ENCODE measurements at regions not wholly inside any gene's neighbourhood (a gene's known extent, or its start where the extent isn't known, plus 50 kb on each side); places are given as distances from the start of the nearest gene placed in this dataset.

DNA sequence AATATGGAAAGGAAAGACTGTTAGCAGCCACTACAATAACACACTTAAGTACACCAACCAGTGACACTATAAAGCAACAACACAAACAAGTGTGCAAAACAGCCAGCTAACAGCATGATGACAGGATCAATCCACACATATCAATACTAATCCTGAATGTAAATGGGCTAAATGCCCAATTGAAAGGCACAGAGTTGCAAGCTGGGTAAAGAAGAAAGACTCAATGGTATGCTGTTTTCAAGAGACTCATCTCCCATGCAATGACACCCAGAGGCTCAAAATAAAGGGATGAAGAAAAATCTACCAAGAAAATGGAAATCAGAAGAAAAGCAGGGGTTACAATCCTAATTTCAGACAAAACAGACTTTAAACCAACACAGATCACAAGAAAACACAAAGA lies 94.2 kb upstream of the ENPEP start:
- peaks cover 24% of the 10 kb centered on the region for H3K9me3 Mint-ChIP-seq
- H3K36me3 Mint-ChIP-seq (ENCODE audit: low read depth), result no peaks in the 10 kb centered on the region
- H3K27me3 Mint-ChIP-seq, result no peaks in the 10 kb centered on the region

DNA sequence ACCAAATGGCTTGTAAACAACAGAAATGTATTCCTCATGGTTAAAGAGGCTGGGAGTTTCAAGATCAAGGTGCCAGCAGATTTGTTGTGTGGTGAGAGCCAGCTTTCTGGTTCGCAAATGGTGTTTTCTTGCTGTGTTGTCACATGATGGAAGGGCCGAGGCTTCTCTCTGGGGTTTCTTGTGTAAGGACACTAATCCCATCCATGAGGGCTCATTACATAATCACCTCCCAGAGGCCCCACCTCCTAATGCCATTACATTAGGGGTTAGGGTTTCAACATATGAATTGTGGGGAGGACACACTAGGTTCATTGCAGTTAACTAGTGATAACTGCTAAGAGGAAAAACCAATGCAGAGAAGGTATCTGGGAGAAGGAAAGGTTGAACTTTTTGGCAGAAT lies 103.5 kb upstream of the ENPEP start:
- H3K9me3 Mint-ChIP-seq, result no peaks in the 10 kb centered on the region
- peaks cover 9% of the 10 kb centered on the region for H3K27me3 Mint-ChIP-seq
- no peaks in the 10 kb centered on the region for H3K36me3 Mint-ChIP-seq (ENCODE audit: low read depth)
- H3K4me1 Mint-ChIP-seq (ENCODE audit: low read depth), result no peaks in the 10 kb centered on the region
- no peak overlapping the region for H3K27ac Mint-ChIP-seq
- no peak overlapping the region for H3K4me3 Mint-ChIP-seq

More for the DNA sequence above, 94.2 kb upstream of the ENPEP start:
- Mint-ChIP-seq H3K4me3 (no peak overlapping the region), H3K4me1 (ENCODE audit: low read depth) (no peaks in the 10 kb centered on the region), H3K27ac (no peak overlapping the region)

DNA sequence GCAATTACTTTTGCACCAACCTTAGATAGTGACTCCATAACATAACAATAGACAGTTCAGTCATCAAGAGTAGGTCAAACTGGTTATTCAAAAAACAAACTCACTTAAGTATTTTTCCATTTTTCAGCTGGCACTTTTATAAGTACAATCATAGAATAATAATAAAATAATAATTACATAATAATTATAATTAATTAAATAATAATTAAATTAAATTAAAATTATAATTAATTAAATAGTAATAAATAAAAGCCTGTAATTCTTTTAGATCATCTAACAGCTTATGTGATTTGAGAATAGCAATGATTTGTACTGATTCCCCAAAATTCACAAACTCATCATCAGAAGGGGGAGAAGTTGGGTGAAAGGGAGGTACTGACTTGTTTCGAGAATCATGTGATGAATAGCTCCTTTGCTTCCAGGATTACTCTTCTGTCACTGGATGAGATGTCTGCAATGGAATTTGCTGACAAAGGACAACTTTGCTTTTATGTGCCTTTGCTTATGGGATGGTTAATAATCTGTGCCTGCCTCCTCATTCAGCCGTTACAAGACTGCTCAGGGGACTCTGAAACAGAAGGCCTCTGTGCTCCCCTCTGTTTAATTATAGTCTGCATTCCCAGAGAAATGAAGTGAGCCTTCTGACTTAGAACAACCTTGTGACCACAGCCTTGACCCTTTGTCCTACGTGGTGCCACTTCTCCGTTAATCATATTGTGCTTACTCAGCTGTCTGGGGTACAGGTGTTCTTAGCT lies 104.8 kb upstream of the ENPEP start:
- H3K27me3 Mint-ChIP-seq, result peaks cover 8% of the 10 kb centered on the region
- no peak overlapping the region for H3K4me3 Mint-ChIP-seq
- no peak overlapping the region for H3K27ac Mint-ChIP-seq
- no peaks in the 10 kb centered on the region for H3K36me3 Mint-ChIP-seq (ENCODE audit: low read depth)
- no peaks in the 10 kb centered on the region for H3K9me3 Mint-ChIP-seq
- H3K4me1 Mint-ChIP-seq (ENCODE audit: low read depth), result no peaks in the 10 kb centered on the region

DNA sequence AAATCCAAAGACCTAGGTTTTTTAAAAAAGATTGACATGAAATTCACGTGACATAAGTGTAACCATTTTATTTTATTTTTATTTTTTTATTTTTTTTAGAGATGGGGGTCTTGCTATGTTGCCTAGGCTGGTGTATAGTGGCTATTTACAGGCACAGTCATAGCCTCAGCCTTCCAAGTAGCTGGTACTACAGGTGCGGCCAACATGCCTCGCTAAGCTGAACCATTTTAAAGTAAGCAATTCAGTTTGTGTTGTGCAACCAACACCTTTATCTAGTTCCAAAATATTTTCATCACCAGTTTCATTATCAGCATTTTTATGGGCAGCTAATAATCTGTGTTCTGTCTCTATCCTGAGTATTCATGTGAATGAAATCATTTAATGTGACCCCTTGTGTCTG lies 107.5 kb upstream of the ENPEP start:
- no peaks in the 10 kb centered on the region for H3K4me1 Mint-ChIP-seq (ENCODE audit: low read depth)
- no peaks in the 10 kb centered on the region for H3K9me3 Mint-ChIP-seq
- H3K4me3 Mint-ChIP-seq, result no peak overlapping the region
- no peak overlapping the region for H3K27ac Mint-ChIP-seq
- H3K36me3 Mint-ChIP-seq (ENCODE audit: low read depth), result no peaks in the 10 kb centered on the region
- H3K27me3 Mint-ChIP-seq, result peaks cover 10% of the 10 kb centered on the region

DNA sequence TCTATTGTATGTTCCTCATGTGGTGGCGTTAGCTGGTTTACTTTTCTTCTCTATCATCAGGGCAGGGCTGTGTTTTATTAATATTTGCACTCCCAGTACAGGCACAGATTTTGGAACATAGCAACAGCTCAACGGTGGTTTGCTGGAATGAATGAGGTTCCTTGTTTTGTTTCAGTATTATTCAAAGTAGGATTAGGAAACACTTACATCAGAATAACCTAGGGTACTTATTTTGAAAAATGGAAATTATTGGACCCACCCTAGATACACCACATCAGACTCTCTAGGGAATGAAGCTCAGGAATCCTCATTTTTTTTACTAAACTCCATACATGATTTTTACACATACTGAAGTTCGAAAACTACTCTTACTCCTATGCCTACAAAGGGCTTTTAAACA lies 108.8 kb upstream of the ENPEP start:
- Mint-ChIP-seq H3K4me3 (no peak overlapping the region), H3K36me3 (ENCODE audit: low read depth) (no peaks in the 10 kb centered on the region), H3K27me3 (peaks cover 4% of the 10 kb centered on the region), H3K27ac (no peak overlapping the region), H3K4me1 (ENCODE audit: low read depth) (no peaks in the 10 kb centered on the region), H3K9me3 (no peaks in the 10 kb centered on the region)

DNA sequence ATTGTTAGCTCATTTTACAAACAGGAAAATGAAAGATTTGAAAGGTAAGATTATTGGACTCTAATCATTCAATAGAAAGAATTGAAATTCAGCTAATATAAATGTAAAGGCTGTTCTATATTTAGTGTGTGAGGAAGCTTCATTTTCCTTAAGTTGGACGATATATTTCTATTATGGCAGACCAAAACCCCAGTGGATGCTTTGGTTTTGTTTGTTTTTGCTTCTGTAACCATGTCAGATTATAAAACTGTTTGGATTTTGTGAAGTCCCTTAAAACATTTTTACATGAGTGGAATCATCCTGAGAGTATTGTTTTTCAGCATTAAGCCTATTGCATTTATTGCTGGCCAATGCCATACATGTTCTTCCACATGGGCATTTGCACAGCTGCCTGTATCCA lies 110.2 kb upstream of the ENPEP start:
- Mint-ChIP-seq H3K4me1 (ENCODE audit: low read depth) (no peaks in the 10 kb centered on the region), H3K4me3 (no peak overlapping the region), H3K36me3 (ENCODE audit: low read depth) (no peaks in the 10 kb centered on the region), H3K9me3 (no peaks in the 10 kb centered on the region), H3K27me3 (peaks cover 8% of the 10 kb centered on the region), H3K27ac (no peak overlapping the region)

DNA sequence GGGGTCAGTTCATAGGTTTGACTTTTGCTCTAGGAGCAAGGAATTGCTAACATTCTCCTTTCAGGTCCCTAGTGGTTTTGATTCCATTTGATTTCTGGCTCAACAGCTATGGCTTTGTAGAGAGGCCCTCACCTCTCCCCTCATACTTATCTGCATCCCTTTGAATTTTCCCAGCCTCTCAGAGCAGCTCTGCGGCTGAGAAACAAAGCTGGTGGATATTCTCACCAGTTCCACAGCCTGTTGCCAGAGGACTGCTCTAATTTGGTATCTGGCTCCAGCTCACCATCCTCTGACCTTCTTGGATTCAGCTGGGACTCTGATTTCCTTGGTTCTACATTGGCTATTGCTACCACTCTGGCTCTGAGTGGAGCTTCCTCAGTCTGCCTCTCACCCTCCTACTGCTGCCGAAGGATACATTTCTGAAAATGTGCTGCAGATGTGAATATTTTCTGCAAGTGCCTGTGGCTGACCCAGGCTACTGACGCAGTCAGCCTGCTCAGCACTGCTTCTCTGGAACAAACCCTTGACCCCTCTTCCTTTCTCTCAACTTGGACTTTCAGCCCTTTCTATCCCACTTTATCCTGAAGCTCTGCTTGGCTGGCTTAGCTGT lies 110.9 kb upstream of the ENPEP start:
- Mint-ChIP-seq H3K9me3 (no peaks in the 10 kb centered on the region), H3K4me1 (ENCODE audit: low read depth) (no peaks in the 10 kb centered on the region), H3K4me3 (no peak overlapping the region), H3K27ac (no peak overlapping the region), H3K36me3 (ENCODE audit: low read depth) (no peaks in the 10 kb centered on the region), H3K27me3 (peaks cover 8% of the 10 kb centered on the region)

DNA sequence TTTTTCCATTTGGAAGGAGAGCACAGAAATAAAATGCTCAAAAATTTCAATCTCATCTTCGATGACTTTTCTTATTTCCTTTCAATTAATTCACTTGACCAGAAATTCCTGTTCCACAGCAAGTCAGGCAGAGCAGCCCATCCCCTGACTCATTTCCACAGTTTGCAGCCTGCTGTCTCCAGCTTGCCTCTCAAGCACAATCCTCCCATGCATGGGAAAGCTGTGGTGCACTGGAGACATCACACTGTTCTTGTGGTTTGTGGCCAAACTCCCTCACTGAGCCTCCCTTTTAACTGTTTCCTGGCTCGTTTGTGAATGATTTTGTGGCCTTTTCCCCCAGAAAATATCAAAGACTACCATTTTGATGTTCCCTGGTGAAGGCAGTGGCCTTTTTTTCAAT lies 114.0 kb upstream of the ENPEP start:
- no peaks in the 10 kb centered on the region for H3K4me1 Mint-ChIP-seq (ENCODE audit: low read depth)
- no peak overlapping the region for H3K27ac Mint-ChIP-seq
- no peak overlapping the region for H3K4me3 Mint-ChIP-seq
- H3K9me3 Mint-ChIP-seq, result no peaks in the 10 kb centered on the region
- H3K27me3 Mint-ChIP-seq, result peaks cover 8% of the 10 kb centered on the region
- H3K36me3 Mint-ChIP-seq (ENCODE audit: low read depth), result no peaks in the 10 kb centered on the region

DNA sequence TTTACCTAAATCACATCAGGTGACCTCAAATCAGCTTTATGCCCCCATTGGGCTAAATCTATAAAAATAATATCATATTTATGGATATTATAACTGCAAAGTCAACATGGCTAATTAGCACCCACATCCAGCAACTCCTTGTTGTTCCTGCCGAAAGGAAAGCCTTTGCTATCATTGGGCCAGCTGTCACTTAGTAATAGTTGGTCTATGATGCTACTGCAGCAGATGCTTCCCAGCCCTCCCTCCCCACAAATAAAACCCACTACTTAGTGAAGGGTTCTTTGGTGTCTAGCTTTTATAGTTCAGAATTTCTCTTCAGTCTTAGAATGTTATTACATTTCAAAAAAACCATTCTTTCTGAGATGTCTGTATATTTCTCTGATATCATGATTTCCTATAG lies 116.9 kb upstream of the ENPEP start:
- H3K27me3 Mint-ChIP-seq, result peaks cover 8% of the 10 kb centered on the region
- H3K36me3 Mint-ChIP-seq (ENCODE audit: low read depth), result no peaks in the 10 kb centered on the region
- no peak overlapping the region for H3K4me3 Mint-ChIP-seq
- H3K9me3 Mint-ChIP-seq, result no peaks in the 10 kb centered on the region
- no peaks in the 10 kb centered on the region for H3K4me1 Mint-ChIP-seq (ENCODE audit: low read depth)
- H3K27ac Mint-ChIP-seq, result no peak overlapping the region

DNA sequence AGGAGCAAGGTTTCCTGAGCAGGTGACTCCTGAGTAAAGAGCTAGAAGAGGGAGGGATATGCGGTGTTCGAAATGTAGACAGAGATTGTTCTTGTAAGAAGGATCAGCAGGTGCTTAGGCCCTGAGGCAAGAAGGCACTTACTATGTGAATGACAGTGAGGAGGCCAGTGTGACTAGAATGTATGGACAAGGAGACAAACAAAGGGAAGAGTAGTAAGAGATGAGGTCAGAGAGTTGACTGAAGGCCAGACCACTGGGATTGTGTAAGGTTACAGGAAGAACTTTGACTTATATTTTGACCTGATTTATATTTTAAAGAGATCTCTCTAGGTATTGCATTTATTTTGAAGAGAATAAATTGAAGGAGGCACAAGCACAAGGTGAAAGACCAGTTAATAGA lies 118.4 kb upstream of the ENPEP start:
- Mint-ChIP-seq H3K27ac (no peak overlapping the region), H3K4me1 (ENCODE audit: low read depth) (no peaks in the 10 kb centered on the region), H3K9me3 (no peaks in the 10 kb centered on the region), H3K27me3 (peaks cover 12% of the 10 kb centered on the region), H3K36me3 (ENCODE audit: low read depth) (no peaks in the 10 kb centered on the region), H3K4me3 (no peak overlapping the region)

DNA sequence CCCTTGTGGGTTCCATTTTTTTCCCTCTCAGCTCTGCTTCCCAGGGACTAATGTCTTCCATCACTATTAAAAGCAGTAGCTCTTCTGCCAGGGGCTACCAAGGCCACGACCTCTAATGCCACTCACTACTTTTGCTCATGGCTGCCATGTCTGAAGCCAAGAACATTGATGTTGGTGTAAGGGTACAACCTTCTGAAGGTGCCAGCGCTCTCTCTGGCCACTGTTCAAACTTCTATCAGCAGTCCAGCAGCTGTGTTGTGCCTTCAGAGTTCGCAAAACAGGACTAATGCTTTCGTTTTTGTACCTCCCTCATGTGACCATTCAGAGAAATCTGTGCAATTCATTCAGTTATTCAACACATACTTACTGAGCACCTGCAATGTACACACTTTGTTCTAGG lies 121.5 kb upstream of the ENPEP start:
- Mint-ChIP-seq H3K4me1 (ENCODE audit: low read depth) (no peaks in the 10 kb centered on the region), H3K9me3 (no peaks in the 10 kb centered on the region), H3K36me3 (ENCODE audit: low read depth) (no peaks in the 10 kb centered on the region), H3K27me3 (peaks cover 12% of the 10 kb centered on the region), H3K27ac (no peak overlapping the region), H3K4me3 (no peak overlapping the region)

DNA sequence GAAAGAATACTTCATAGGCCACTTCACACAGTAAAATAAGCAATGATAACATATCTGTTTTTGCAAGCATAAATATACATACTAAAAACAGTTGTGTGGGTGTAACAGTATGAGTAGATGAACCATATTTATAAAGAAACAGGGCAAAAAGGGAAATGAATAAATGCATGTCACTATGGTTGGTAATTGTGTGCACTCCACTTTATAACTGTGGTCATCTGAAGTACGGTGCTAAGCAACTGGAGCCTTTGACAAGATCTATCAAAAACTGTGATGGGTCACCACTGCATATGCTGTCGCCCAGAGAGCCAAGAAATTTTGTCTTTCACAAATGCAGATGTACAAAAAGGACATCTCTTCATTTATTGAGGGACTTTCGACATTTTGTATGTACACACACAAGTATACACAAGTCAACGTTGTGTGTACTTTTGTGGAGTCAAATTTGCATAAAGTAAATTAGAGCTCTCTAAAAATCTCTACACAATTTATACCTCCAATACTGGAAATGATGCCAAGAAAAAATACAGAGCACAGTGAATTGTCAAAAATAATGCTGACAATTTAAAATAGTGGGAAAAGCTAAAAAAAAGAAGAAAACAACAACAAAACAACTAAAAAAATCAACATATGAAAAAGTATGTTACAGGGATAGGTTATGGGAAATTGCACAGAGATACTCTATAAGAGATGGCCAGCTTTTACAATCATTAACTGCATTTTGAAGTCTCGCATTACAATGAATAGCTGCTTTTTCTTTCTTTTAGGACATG lies 123.1 kb upstream of the ENPEP start:
- H3K36me3 Mint-ChIP-seq (ENCODE audit: low read depth), result no peaks in the 10 kb centered on the region

DNA sequence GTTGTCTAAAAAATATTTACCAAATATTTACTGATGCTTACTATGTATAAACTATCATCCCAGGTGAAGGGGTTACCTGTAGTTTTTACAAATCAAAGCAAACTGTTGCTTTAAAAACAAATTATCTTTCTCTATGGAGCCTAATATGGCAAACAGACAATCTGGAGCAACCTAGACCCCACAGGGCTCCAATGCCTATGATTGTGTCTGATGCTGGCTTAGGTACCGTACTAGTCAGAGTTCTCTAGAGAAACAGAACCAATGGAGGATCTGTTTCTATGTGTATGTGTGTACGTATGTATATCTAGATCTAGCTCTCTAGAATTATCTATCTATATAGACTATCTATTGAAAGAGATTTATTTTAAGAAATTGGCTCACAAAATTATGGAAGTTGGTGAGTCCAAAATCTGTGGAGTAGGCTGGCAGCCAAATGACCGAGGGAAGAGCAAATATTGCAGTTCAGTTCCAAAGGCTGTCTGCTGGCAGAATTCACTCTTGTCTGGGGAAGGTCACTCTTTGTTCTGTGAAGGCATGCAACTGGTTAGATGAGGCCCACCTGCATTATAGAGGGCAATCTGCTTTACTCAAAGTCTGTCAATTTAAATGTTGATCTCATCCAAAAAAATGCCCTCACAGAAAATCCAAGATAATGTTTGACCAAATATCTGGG lies 127.1 kb upstream of the ENPEP start:
- Mint-ChIP-seq H3K27me3 (peaks cover 16% of the 10 kb centered on the region), H3K9me3 (no peaks in the 10 kb centered on the region), H3K27ac (no peak overlapping the region), H3K36me3 (ENCODE audit: low read depth) (no peaks in the 10 kb centered on the region), H3K4me3 (no peak overlapping the region), H3K4me1 (ENCODE audit: low read depth) (no peaks in the 10 kb centered on the region)

More for the DNA sequence above, 123.1 kb upstream of the ENPEP start:
- Mint-ChIP-seq H3K4me1 (ENCODE audit: low read depth) (no peaks in the 10 kb centered on the region), H3K9me3 (no peaks in the 10 kb centered on the region), H3K27ac (no peak overlapping the region), H3K27me3 (peaks cover 12% of the 10 kb centered on the region), H3K4me3 (no peak overlapping the region)

DNA sequence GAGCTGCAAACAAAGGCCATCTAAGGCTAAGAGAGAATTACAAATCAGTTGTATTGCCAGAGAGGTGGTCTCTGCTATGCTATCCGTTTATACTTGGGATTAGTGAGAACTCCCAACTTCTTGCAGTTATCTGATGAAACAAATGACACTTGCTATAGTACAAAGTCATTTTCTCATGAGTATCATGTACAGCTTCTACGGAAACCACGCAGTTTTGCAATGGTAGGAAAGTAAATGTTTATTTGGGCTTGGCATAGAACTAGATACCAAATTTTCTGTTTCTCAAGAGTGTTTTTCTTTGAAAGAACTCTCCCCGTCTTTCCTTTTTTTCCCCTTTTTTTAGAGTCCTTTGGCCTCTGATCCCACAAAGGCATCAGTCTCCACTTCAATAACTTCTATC lies 128.2 kb upstream of the ENPEP start:
- no peak overlapping the region for H3K27ac Mint-ChIP-seq
- no peaks in the 10 kb centered on the region for H3K4me1 Mint-ChIP-seq (ENCODE audit: low read depth)
- H3K4me3 Mint-ChIP-seq, result no peak overlapping the region
- no peaks in the 10 kb centered on the region for H3K36me3 Mint-ChIP-seq (ENCODE audit: low read depth)
- peaks cover 4% of the 10 kb centered on the region for H3K9me3 Mint-ChIP-seq
- H3K27me3 Mint-ChIP-seq, result peaks cover 19% of the 10 kb centered on the region

DNA sequence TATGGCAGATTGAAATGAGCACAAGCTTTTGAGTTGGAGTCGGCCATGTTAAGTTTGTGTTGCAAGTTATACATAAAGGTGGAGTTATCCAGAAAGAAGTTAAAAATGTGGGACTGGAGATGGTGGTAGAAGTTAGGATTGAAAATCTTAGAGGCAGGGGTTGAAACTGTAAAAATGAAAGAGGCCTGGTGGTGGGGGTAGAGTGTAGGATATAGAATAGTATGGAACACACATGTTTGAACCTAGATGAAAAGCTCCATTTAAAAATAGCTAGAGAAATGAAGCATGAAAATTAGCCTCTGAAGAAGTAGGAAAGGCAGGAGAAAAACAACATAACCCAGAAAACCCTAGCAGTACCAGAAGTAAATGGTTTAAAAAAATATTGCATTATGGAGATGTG lies 131.8 kb upstream of the ENPEP start:
- Mint-ChIP-seq H3K27me3 (peaks cover 24% of the 10 kb centered on the region), H3K36me3 (ENCODE audit: low read depth) (no peaks in the 10 kb centered on the region), H3K27ac (no peak overlapping the region), H3K9me3 (peaks cover 4% of the 10 kb centered on the region), H3K4me1 (ENCODE audit: low read depth) (peaks cover 4% of the 10 kb centered on the region), H3K4me3 (no peak overlapping the region)
